ENCODE measurements at regions not wholly inside any gene's neighbourhood (a gene's known extent, or its start where the extent isn't known, plus 50 kb on each side); places are given as distances from the start of the nearest gene placed in this dataset.

DNA sequence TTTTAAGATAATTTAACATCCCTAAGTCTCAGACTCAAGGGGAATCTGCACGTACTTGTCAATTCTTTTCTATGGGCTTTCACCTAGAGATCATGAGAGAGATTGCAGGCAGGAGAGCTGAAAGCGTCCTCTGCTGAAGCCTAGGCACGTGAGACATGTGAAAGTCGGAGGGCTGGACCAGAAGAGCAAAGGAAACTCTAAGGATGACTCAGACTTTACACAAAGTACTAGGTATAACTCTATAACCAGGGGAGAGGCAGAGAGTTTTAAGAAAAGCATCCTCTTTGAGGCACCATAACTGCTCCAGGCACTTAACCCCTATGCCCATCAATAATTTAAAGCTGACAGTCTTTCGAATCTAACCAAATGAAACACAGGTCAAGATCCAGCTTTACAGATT, 436.6 kb downstream of the VGLL3 start:
- TF ChIP-seq, protein P1, sequence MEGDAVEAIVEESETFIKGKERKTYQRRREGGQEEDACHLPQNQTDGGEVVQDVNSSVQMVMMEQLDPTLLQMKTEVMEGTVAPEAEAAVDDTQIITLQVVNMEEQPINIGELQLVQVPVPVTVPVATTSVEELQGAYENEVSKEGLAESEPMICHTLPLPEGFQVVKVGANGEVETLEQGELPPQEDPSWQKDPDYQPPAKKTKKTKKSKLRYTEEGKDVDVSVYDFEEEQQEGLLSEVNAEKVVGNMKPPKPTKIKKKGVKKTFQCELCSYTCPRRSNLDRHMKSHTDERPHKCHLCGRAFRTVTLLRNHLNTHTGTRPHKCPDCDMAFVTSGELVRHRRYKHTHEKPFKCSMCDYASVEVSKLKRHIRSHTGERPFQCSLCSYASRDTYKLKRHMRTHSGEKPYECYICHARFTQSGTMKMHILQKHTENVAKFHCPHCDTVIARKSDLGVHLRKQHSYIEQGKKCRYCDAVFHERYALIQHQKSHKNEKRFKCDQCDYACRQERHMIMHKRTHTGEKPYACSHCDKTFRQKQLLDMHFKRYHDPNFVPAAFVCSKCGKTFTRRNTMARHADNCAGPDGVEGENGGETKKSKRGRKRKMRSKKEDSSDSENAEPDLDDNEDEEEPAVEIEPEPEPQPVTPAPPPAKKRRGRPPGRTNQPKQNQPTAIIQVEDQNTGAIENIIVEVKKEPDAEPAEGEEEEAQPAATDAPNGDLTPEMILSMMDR (conservative IDR thresholded peaks at IDR 0.05; ENCODE audit: low read length): no peak
- no peak for TF ChIP-seq EZH2phosphoT487 (IDR thresholded peaks at IDR 0.05; ENCODE audit: borderline replicate concordance, low read depth, low read length)

All from OCI-LY7 (cell line).